HepG2 (cell line): ENCODE measurements at regions not wholly inside any gene's neighbourhood (a gene's known extent, or its start where the extent isn't known, plus 50 kb on each side); places are given as distances from the start of the nearest gene placed in this dataset.
A peak's percentile ranks its signal among the peaks of the same experiment; 100 is the strongest.

Experiments used
- ATAC-seq: fragments of 200-7000 bp; cut with Tn5 transposase; 3 replicates; pipeline ENCODE4 v1.9.1; 2020; ENCODE audit warnings: mild to moderate bottlenecking, moderate library complexity
- BruUV-seq: library from RNA; stranded (reverse); fragments of 400-500 nt; replicated peaks from 2 replicates; lab custom pipeline; 2021; lab: Mats Ljungman, UMichigan
- CTCF ChIA-PET: fragments of 300-600 bp; formaldehyde crosslinking; extraction: SDS; loops from one replicate; lab custom pipeline; 2021; ENCODE audit warnings: low total read pairs, inconsistent platforms, low intra/inter-chr PET ratio; lab: Yijun Ruan, JAX
- POLR2A ChIA-PET: fragments of 350-600 bp; sonication (Branson Sonifier 250); formaldehyde crosslinking; loops from one replicate; lab custom pipeline; 2020; ENCODE audit warnings: antibody characterized with exemption, inconsistent platforms; lab: Yijun Ruan, JAX
- DNase-seq: peaks from one replicate; pipeline ENCODE4 v3.0.0-alpha.2; 2015; ENCODE audit warnings: low spot score
- FAIRE-seq: peaks from 3 replicates; lab custom pipeline; 2011; peaks lifted over from hg19 to GRCh38; lab: Jason Lieb, UNC
- H2AFZ ChIP-seq: one replicate; pipeline ENCODE4 v1.6.1; 2011; ENCODE audit warnings: low read length, inconsistent platforms
- H3K27ac ChIP-seq: fragments of 300-600 bp; 3 replicates; pipeline ENCODE4 v1.8.0; 2011; ENCODE audit warnings: mixed run types, mild to moderate bottlenecking, mixed read lengths, low read length, inconsistent platforms; ENCODE audit not compliant: insufficient read depth; ENCODE audit errors: extremely low read length
- H3K27me3 ChIP-seq, 2 experiments: fragments of 200-600 bp in 1 of 2; 2 replicates in 1 of 2; 3 replicates in 1 of 2; pipeline versions ENCODE4 v1.6.0 to v1.8.0; 2011; ENCODE audit warnings: low read length in 2 of 2, mild to moderate bottlenecking in 2 of 2, moderate library complexity in 2 of 2, inconsistent platforms in 1 of 2; ENCODE audit not compliant: insufficient read depth in 2 of 2, control insufficient read depth in 1 of 2
- H3K36me3 ChIP-seq, 2 experiments: fragments of 200-600 bp in 1 of 2; replicated peaks in 1 of 2; 2 replicates in 1 of 2; 3 replicates in 1 of 2; pipeline versions ENCODE4 v1.5.1 to v1.8.0; 2011; ENCODE audit warnings: low read length in 2 of 2, inconsistent platforms in 1 of 2; ENCODE audit not compliant: insufficient read depth in 2 of 2, control insufficient read depth in 1 of 2
- H3K4me1 ChIP-seq: 2 replicates; pipeline ENCODE4 v1.5.1; 2012; ENCODE audit warnings: low read length, inconsistent platforms; ENCODE audit not compliant: insufficient read depth
- H3K4me2 ChIP-seq: 2 replicates; pipeline ENCODE4 v1.6.0; 2011; ENCODE audit warnings: low read depth, low read length, inconsistent platforms
- H3K4me3 ChIP-seq, 3 experiments: fragments of 200-600 bp in 1 of 3; sonication (generic), shearing (Covaris generic) in 1 of 3; replicated peaks in 1 of 3; 2 replicates each; pipeline ENCODE4 v1.5.1; 2011 to 2016; ENCODE audit warnings: low read length in 3 of 3, inconsistent platforms in 2 of 3, low read depth in 2 of 3, mild to moderate bottlenecking in 2 of 3, control low read depth in 1 of 3, mixed read lengths in 1 of 3; ENCODE audit not compliant: insufficient read depth in 1 of 3
- H3K79me2 ChIP-seq: one replicate; pipeline ENCODE4 v1.6.1; 2011; ENCODE audit warnings: low read length, inconsistent platforms; ENCODE audit not compliant: insufficient read depth
- H3K9ac ChIP-seq: 2 replicates; pipeline ENCODE4 v1.6.0; 2011; ENCODE audit warnings: mild to moderate bottlenecking, low read depth, low read length, inconsistent platforms; ENCODE audit not compliant: insufficient read depth
- H3K9me3 ChIP-seq: 2 replicates; pipeline ENCODE4 v1.5.1; 2012; ENCODE audit warnings: mild to moderate bottlenecking, low read length
- H4K20me1 ChIP-seq: 2 replicates; pipeline ENCODE4 v1.6.0; 2011; ENCODE audit warnings: inconsistent platforms, mild to moderate bottlenecking, low read length, moderate library complexity; ENCODE audit not compliant: insufficient read depth
- AKAP8 ChIP-seq: sonication (generic); formaldehyde crosslinking; IDR thresholded peaks from 2 replicates; pipeline ENCODE4 v1.5.1; 2020; ENCODE audit warnings: mild to moderate bottlenecking, missing genetic modification reagents
- BRCA1 ChIP-seq: sonication (generic); formaldehyde crosslinking; IDR thresholded peaks from 2 replicates; pipeline ENCODE4 v1.4.0; 2020; ENCODE audit warnings: missing genetic modification reagents
- DR1 ChIP-seq: sonication (generic); formaldehyde crosslinking; IDR thresholded peaks from 2 replicates; pipeline ENCODE4 v1.8.0; 2021; ENCODE audit warnings: mild to moderate bottlenecking, missing genetic modification reagents, inconsistent platforms
- GMEB1 ChIP-seq: sonication (generic); formaldehyde crosslinking; IDR thresholded peaks from 2 replicates; pipeline ENCODE4 v1.5.1; 2020; ENCODE audit warnings: missing genetic modification reagents, mild to moderate bottlenecking, borderline replicate concordance
- KDM1A ChIP-seq: IDR thresholded peaks from 2 replicates; pipeline ENCODE4 v1.6.1; 2016; ENCODE audit warnings: missing compliant biosample characterization
- LCORL ChIP-seq, 2 experiments: fragments of 450-650 bp in 1 of 2; sonication (generic) in 1 of 2; formaldehyde crosslinking in 1 of 2; IDR thresholded peaks; 2 replicates each; pipeline versions ENCODE4 v1.5.0 to v1.6.1; 2017 to 2020; ENCODE audit warnings: antibody characterized with exemption in 1 of 2, missing genetic modification reagents in 1 of 2
- MED13 ChIP-seq: sonication (generic); formaldehyde crosslinking; IDR thresholded peaks from 2 replicates; pipeline ENCODE4 v1.5.0; 2020; ENCODE audit warnings: missing genetic modification reagents
- MXD3 ChIP-seq: IDR thresholded peaks from 2 replicates; pipeline ENCODE4 v1.6.1; 2016; ENCODE audit warnings: mild to moderate bottlenecking, missing biosample characterization, missing genetic modification reagents
- NFKB2 ChIP-seq: sonication (generic); formaldehyde crosslinking; IDR thresholded peaks from 2 replicates; pipeline ENCODE4 v1.4.0; 2020; ENCODE audit warnings: missing genetic modification reagents, borderline replicate concordance
- RAD51 ChIP-seq: fragments of 450-650 bp; IDR thresholded peaks from 2 replicates; pipeline ENCODE4 v1.6.1; 2016; ENCODE audit warnings: borderline replicate concordance
- RFX3 ChIP-seq: IDR thresholded peaks from 2 replicates; pipeline ENCODE4 v1.6.1; 2016; ENCODE audit warnings: missing biosample characterization, missing genetic modification reagents
- TAF1 ChIP-seq: sonication (generic); formaldehyde crosslinking; IDR thresholded peaks from 2 replicates; pipeline ENCODE4 v1.4.0; 2020; ENCODE audit warnings: missing genetic modification reagents
- TBX3 ChIP-seq: fragments of 450-650 bp; IDR thresholded peaks from 2 replicates; pipeline ENCODE4 v1.6.1; 2017; ENCODE audit warnings: antibody characterized with exemption, mild to moderate bottlenecking, inconsistent platforms, borderline replicate concordance
- ZNF616 ChIP-seq: sonication (generic); formaldehyde crosslinking; IDR thresholded peaks from 2 replicates; pipeline ENCODE4 v1.5.0; 2020; ENCODE audit warnings: low read depth, mild to moderate bottlenecking, missing genetic modification reagents
- ZNF768 ChIP-seq: sonication (generic); formaldehyde crosslinking; IDR thresholded peaks from 2 replicates; pipeline ENCODE4 v1.4.0; 2020; ENCODE audit warnings: missing genetic modification reagents
- ZNF784 ChIP-seq: sonication (generic); formaldehyde crosslinking; IDR thresholded peaks from 2 replicates; pipeline ENCODE4 v1.5.1; 2020; ENCODE audit warnings: missing genetic modification reagents, mild to moderate bottlenecking, borderline replicate concordance
- ZNF792 ChIP-seq: IDR thresholded peaks from 2 replicates; pipeline ENCODE4 v1.6.1; 2016
- WGBS: methylation state at CpG from one replicate; pipeline ENCODE4 v1.1.6; 2017; ENCODE audit warnings: low lambda C conversion rate; 5-methylcytosine and 5-hydroxymethylcytosine counted together
- in situ Hi-C: cut with HindIII; loops from 2 replicates; pipeline ENCODE4 v1.10.0; 2017; ENCODE audit warnings: low pct_unique_long_range_greater_than_20kb; ENCODE audit not compliant: extremely low pct_ligation_motif_present
- intact Hi-C: fragments of 100-400 bp; cut with micrococcal nuclease; formaldehyde crosslinking; loops from one replicate; pipeline ENCODE4 v1.10.0; 2022; ENCODE audit not compliant: unreplicated experiment

GRCh38 chr21:16216288-16216962 lies 486.6 kb downstream of the USP25 start:
- 19% methylated on average over 3 of the region's 3 CpGs for WGBS
- TF ChIP-seq DR1: no peak
- no peak for TF ChIP-seq ZNF792 (CRISPR knock-in tag)

GRCh38 chr21:16218682-16219343 lies 489.0 kb downstream of the USP25 start:
- H3K79me2 ChIP-seq: no peaks in the 10 kb centered on the region
- no peaks in the 10 kb centered on the region for H3K27me3 ChIP-seq
- no peak for FAIRE-seq
- in situ Hi-C loops: no loop called here
- H3K4me3 ChIP-seq: no peak overlapping the region
- H3K9ac ChIP-seq: no peak overlapping the region
- peak; percentile 84 for ATAC-seq
- peak; percentile 10 for DNase-seq
- no peaks in the 10 kb centered on the region for H3K9me3 ChIP-seq
- no TSS peak for BruUV-seq
- no peak overlapping the region for H3K4me2 ChIP-seq
- H4K20me1 ChIP-seq: no peaks in the 10 kb centered on the region
- intact Hi-C loops: no loop called here
- no peaks in the 10 kb centered on the region for H3K36me3 ChIP-seq
- ChIA-PET CTCF (no interaction called here), POLR2A (no interaction called here)
- H3K4me1 ChIP-seq: peaks cover 12% of the 10 kb centered on the region
- no peak overlapping the region for H3K27ac ChIP-seq
- WGBS: 10% methylated on average over 4 of the region's 4 CpGs
- H2AFZ ChIP-seq: no peak overlapping the region
- no peak for TF ChIP-seq TBX3
- no peak for TF ChIP-seq AKAP8
- no peak for TF ChIP-seq ZNF616 (CRISPR knock-in tag)
- TF ChIP-seq MXD3 (CRISPR knock-in tag): no peak
- TF ChIP-seq NFKB2 (CRISPR knock-in tag): no peak
- TF ChIP-seq BRCA1 (CRISPR knock-in tag): no peak
- TF ChIP-seq ZNF784 (CRISPR knock-in tag): no peak
- TF ChIP-seq RFX3 (CRISPR knock-in tag): no peak
- no peak for TF ChIP-seq GMEB1 (CRISPR knock-in tag)
- 0 out of 2 replicates have a peak, but pooled peaks have one; percentile 39 for TF ChIP-seq LCORL (IDR thresholded peaks at IDR 0.05)
- TF ChIP-seq LCORL (CRISPR knock-in tag; IDR thresholded peaks at IDR 0.05): no peak
- TF ChIP-seq RAD51: no peak
- TF ChIP-seq ZNF768 (CRISPR knock-in tag): no peak
- no peak for TF ChIP-seq MED13 (CRISPR knock-in tag)
- no peak for TF ChIP-seq TAF1 (CRISPR knock-in tag)
- no peak for TF ChIP-seq KDM1A

More at GRCh38 chr21:16216288-16216962, 486.6 kb downstream of the USP25 start:
- Histone ChIP-seq H3K27me3 (no peaks in the 10 kb centered on the region), H3K79me2 (no peaks in the 10 kb centered on the region), H3K27ac (no peak overlapping the region), H3K36me3 (no peaks in the 10 kb centered on the region), H3K4me3 (no peak overlapping the region), H2AFZ (no peak overlapping the region), H4K20me1 (no peaks in the 10 kb centered on the region), H3K9ac (no peak overlapping the region), H3K4me1 (peaks cover 12% of the 10 kb centered on the region), H3K4me2 (no peak overlapping the region), H3K9me3 (no peaks in the 10 kb centered on the region)
- DNase-seq (no peak), ATAC-seq (no peak), FAIRE-seq (no peak)
- ChIA-PET CTCF (no interaction called here), POLR2A (no interaction called here)
- BruUV-seq: no TSS peak
- intact Hi-C loops: no loop called here
- in situ Hi-C loops: no loop called here
